IMR-90 (cell line): ENCODE measurements at regions not wholly inside any gene's neighbourhood (a gene's known extent, or its start where the extent isn't known, plus 50 kb on each side); places are given as distances from the start of the nearest gene placed in this dataset.

Experiments
- ATAC-seq: fragments of 200-7000 bp; cut with Tn5 transposase; 2 replicates; pipeline ENCODE4 v1.9.1; 2020; ENCODE audit warnings: low read depth, mild to moderate bottlenecking, moderate library complexity
- BruUV-seq: library from RNA; stranded (reverse); fragments of 400-500 nt; replicated peaks from 2 replicates; lab custom pipeline; 2021; lab: Mats Ljungman, UMichigan
- CTCF ChIA-PET: fragments of 300-600 bp; formaldehyde crosslinking; extraction: SDS; loops from one replicate; lab custom pipeline; 2021; ENCODE audit warnings: antibody characterized with exemption; lab: Yijun Ruan, JAX
- POLR2A ChIA-PET: fragments of 300-600 bp; sonication (Branson Sonifier 250); formaldehyde crosslinking; loops from one replicate; lab custom pipeline; 2022; ENCODE audit warnings: antibody characterized with exemption; ENCODE audit not compliant: unreplicated experiment; lab: Charles Lee
- DNase-seq: peaks from one replicate; pipeline ENCODE4 v3.0.0; 2013
- H2AFZ ChIP-seq: replicated peaks from 2 replicates; pipeline ENCODE3; 2013; ENCODE audit warnings: low read length, mild to moderate bottlenecking; ENCODE audit not compliant: poor library complexity
- H2AK5ac ChIP-seq: 2 replicates; pipeline ENCODE4 v1.6.1; 2013; ENCODE audit warnings: low read depth, low read length, inconsistent platforms
- H2AK9ac ChIP-seq: replicated peaks from 2 replicates; pipeline ENCODE3; 2013; ENCODE audit warnings: mild to moderate bottlenecking, low read depth, low read length, moderate library complexity; ENCODE audit not compliant: poor library complexity
- H2BK120ac ChIP-seq: 2 replicates; pipeline ENCODE4 v1.6.1; 2013; ENCODE audit warnings: low read depth, low read length, inconsistent platforms
- H2BK15ac ChIP-seq: 3 replicates; pipeline ENCODE4 v1.6.1; 2013; ENCODE audit warnings: low read depth, low read length, inconsistent platforms
- H2BK20ac ChIP-seq: 2 replicates; pipeline ENCODE4 v1.6.1; 2013; ENCODE audit warnings: low read depth, mild to moderate bottlenecking, inconsistent platforms, low read length, moderate library complexity
- H2BK5ac ChIP-seq: 2 replicates; pipeline ENCODE4 v1.6.1; 2013; ENCODE audit warnings: mild to moderate bottlenecking, low read depth, low read length, inconsistent platforms; ENCODE audit not compliant: poor library complexity, severe bottlenecking
- H3K14ac ChIP-seq: replicated peaks from 2 replicates; pipeline ENCODE4 v1.6.1; 2013; ENCODE audit warnings: low read depth, low read length, inconsistent platforms
- H3K18ac ChIP-seq: 2 replicates; pipeline ENCODE4 v1.6.1; 2013; ENCODE audit warnings: low read depth, low read length, control low read depth
- H3K23ac ChIP-seq: 2 replicates; pipeline ENCODE4 v1.6.1; 2013; ENCODE audit warnings: low read depth, low read length, inconsistent platforms
- H3K27ac ChIP-seq: 2 replicates; pipeline ENCODE4 v1.5.1; 2013; ENCODE audit warnings: mild to moderate bottlenecking, control low read depth, low read length; ENCODE audit not compliant: insufficient read depth
- H3K27me3 ChIP-seq: 2 replicates; pipeline ENCODE4 v1.6.1; 2013; ENCODE audit warnings: low read length; ENCODE audit not compliant: control insufficient read depth, insufficient read depth
- H3K36me3 ChIP-seq: 2 replicates; pipeline ENCODE4 v1.6.1; 2013; ENCODE audit warnings: low read length, mixed read lengths; ENCODE audit not compliant: control insufficient read depth, insufficient read depth
- H3K4ac ChIP-seq: 2 replicates; pipeline ENCODE4 v1.6.1; 2013; ENCODE audit warnings: low read depth, low read length, inconsistent platforms
- H3K4me1 ChIP-seq: 2 replicates; pipeline ENCODE4 v1.6.1; 2013; ENCODE audit warnings: low read length, mixed read lengths; ENCODE audit not compliant: control insufficient read depth, insufficient read depth
- H3K4me2 ChIP-seq: 2 replicates; pipeline ENCODE4 v1.6.1; 2013; ENCODE audit warnings: low read depth, mild to moderate bottlenecking, control low read depth, low read length, moderate library complexity
- H3K4me3 ChIP-seq: 2 replicates; pipeline ENCODE4 v1.5.1; 2013; ENCODE audit warnings: low read depth, mild to moderate bottlenecking, control low read depth, low read length, moderate library complexity; ENCODE audit not compliant: insufficient read depth
- H3K56ac ChIP-seq: 2 replicates; pipeline ENCODE4 v1.6.1; 2013; ENCODE audit warnings: low read length, inconsistent platforms; ENCODE audit not compliant: insufficient read depth; ENCODE audit errors: extremely low read depth
- H3K79me1 ChIP-seq, 2 experiments: 2 replicates each; pipeline ENCODE4 v1.6.1; 2013; ENCODE audit warnings: low read length in 2 of 2, inconsistent platforms in 1 of 2, low read depth in 1 of 2
- H3K9ac ChIP-seq: 2 replicates; pipeline ENCODE4 v1.6.1; 2013; ENCODE audit warnings: low read depth, low read length, control low read depth
- H3K9me1 ChIP-seq: 2 replicates; pipeline ENCODE4 v1.6.1; 2013; ENCODE audit warnings: low read length, inconsistent platforms; ENCODE audit not compliant: insufficient read depth
- H3K9me3 ChIP-seq: 2 replicates; pipeline ENCODE4 v1.6.1; 2013; ENCODE audit warnings: low read length; ENCODE audit not compliant: control insufficient read depth, insufficient read depth
- H4K20me1 ChIP-seq: 2 replicates; pipeline ENCODE4 v1.6.1; 2013; ENCODE audit warnings: low read length, inconsistent platforms; ENCODE audit not compliant: insufficient read depth
- H4K5ac ChIP-seq: 2 replicates; pipeline ENCODE4 v1.6.1; 2013; ENCODE audit warnings: mild to moderate bottlenecking, low read depth, low read length, control low read depth
- H4K8ac ChIP-seq, 2 experiments: 2 replicates each; pipeline ENCODE4 v1.6.1; 2013; ENCODE audit warnings: low read depth in 2 of 2, low read length in 2 of 2, control low read depth in 1 of 2, inconsistent platforms in 1 of 2
- H4K91ac ChIP-seq: 2 replicates; pipeline ENCODE4 v1.6.1; 2013; ENCODE audit warnings: low read depth, low read length, inconsistent platforms; ENCODE audit not compliant: insufficient read depth
- CTCF ChIP-seq: conservative IDR thresholded peaks from 2 replicates; pipeline ENCODE4 v1.5.1; 2012; ENCODE audit warnings: mild to moderate bottlenecking, low read depth, low read length, improper control_type of control experiment
- ELK1 ChIP-seq: fragments of 150-350 bp; IDR thresholded peaks from 2 replicates; pipeline ENCODE4 v1.6.1; 2016; ENCODE audit warnings: low read depth, mild to moderate bottlenecking, low read length, moderate library complexity, borderline replicate concordance
- POLR2A ChIP-seq: IDR thresholded peaks from 2 replicates; pipeline ENCODE4 v1.6.1; 2012; ENCODE audit warnings: mild to moderate bottlenecking, low read depth, low read length
- WGBS, 2 experiments: methylation state at CpG; one replicate each; pipeline versions ENCODE4 v1.1.5 to v1.1.7; 2013; ENCODE audit warnings: missing lambda C conversion rate in 2 of 2; ENCODE audit not compliant: insufficient read length in 1 of 2; ENCODE audit errors: extremely low coverage in 2 of 2; 5-methylcytosine and 5-hydroxymethylcytosine counted together
- dilution Hi-C: fragments of 300-500 bp; cut with HindIII; formaldehyde crosslinking; loops from one replicate; pipeline ENCODE4 v1.14.3; 2018; ENCODE audit warnings: low sequenced_read_pairs; ENCODE audit not compliant: unreplicated experiment
- in situ Hi-C: fragments of 300-500 bp; cut with MboI; formaldehyde crosslinking; loops from 3 replicates; pipeline ENCODE4 v1.14.3; 2019; ENCODE audit warnings: low sequenced_read_pairs, inconsistent platforms, mixed read lengths
- intact Hi-C: fragments of 100-400 bp; cut with micrococcal nuclease; formaldehyde crosslinking; loops from 2 replicates; pipeline ENCODE4 v1.10.0; 2022

DNA sequence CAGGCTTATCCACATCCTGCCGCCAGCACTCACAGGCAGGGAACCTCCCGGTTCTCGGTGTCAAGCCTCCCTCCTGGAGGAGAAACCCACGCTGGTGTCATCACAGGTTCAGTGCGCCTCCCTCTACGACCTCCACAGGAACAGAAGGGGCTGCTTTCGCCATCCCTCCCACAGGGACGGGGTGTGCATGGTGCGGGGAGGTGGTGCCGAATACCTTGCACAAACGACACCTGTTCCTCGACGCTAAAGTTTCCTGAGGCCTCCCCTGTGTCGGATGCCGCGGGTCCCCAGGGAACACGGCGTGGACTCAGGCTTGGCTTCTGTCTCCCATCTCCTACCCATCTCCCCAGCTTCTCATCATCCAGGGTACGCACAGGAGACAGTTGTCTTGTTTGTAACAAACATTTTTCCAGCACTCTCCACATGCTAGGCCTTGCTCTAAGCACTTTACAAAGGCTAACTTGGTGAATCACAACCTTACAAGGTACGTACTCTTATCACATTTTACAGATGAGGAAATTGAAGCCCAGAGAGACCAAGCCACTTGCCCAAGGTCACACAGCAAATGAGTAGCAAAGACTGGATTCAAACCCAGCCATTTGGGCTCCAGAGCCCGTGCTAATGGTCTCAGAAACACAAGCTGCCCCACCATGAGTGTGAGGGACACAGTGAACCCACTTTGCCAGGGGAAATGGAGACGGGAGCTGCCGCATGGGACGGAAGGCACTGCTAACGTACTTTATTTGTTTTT is 271.6 kb downstream of the C16orf95 start:
- Histone ChIP-seq H3K9me1 (no peaks in the 10 kb centered on the region), H2BK120ac (no peak overlapping the region), H4K20me1 (peaks cover 3% of the 10 kb centered on the region; the same call in 1 of the 2 replicates), H2BK20ac (no peak overlapping the region), H3K9me3 (no peaks in the 10 kb centered on the region), H3K79me1 (no peaks in the 10 kb centered on the region), H3K18ac (no peak overlapping the region), H2AFZ (no peak overlapping the region), H3K4me3 (no peak overlapping the region), H3K4ac (no peak overlapping the region), H3K4me1 (peaks cover 6% of the 10 kb centered on the region), H3K36me3 (no peaks in the 10 kb centered on the region), H2AK5ac (no peak overlapping the region), H3K14ac (no peak overlapping the region), H4K8ac (no peak overlapping the region), H3K4me2 (no peak overlapping the region), H3K9ac (no peak overlapping the region), H3K23ac (no peak overlapping the region), H4K5ac (no peak overlapping the region), H2BK15ac (no peak overlapping the region), H3K56ac (no peak overlapping the region), H2BK5ac (no peak overlapping the region), H2AK9ac (no peak overlapping the region), H3K27me3 (peaks cover 38% of the 10 kb centered on the region), H4K91ac (no peak overlapping the region), H3K27ac (no peak overlapping the region)
- in situ Hi-C loops = no loop called here
- intact Hi-C loops = no loop called here
- WGBS, 2 experiments = 91% methylated on average over 17 of the region's 25 CpGs; no CpG with 5 or more reads in 1 of the 2 experiments
- POLR2A ChIA-PET = no interaction called here
- TF ChIP-seq POLR2A (no peak), ELK1 (no peak), CTCF (no peak)
- CTCF ChIA-PET = interaction anchor here (2.1 kb wide), 1 partner anchor 17 kb away, joined by 7 read pairs; no protein-coding TSS in a partner anchor
- no TSS peak for BruUV-seq
- dilution Hi-C loops = no loop called here
- ATAC-seq (no peak), DNase-seq (no peak)
